Endothelial cell of umbilical vein (primary cell): ENCODE measurements at regions not wholly inside any gene's neighbourhood (a gene's known extent, or its start where the extent isn't known, plus 50 kb on each side); places are given as distances from the start of the nearest gene placed in this dataset.

ENCODE experiments used
- CTCF ChIP-seq, 2 donors: IDR thresholded peaks; 1 replicate in 1 of 2; 2 replicates in 1 of 2; pipeline ENCODE4 v1.5.1; 2011; ENCODE audit warnings: low read length in 2 of 2, mild to moderate bottlenecking in 2 of 2, moderate library complexity in 2 of 2, control low read depth in 1 of 2, inconsistent platforms in 1 of 2, low read depth in 1 of 2; ENCODE audit not compliant: insufficient read depth in 1 of 2; ENCODE audit errors: extremely low read depth in 1 of 2
- MAX ChIP-seq: IDR thresholded peaks from 2 replicates; pipeline ENCODE4 v1.6.1; 2011; ENCODE audit not compliant: insufficient read depth, insufficient read length

GRCh38 chr3:145326666-145327065, 834.3 kb downstream of the PLOD2 start:
- TF ChIP-seq CTCF (IDR thresholded peaks at IDR 0.05; ENCODE audit: extremely low read depth in 1 of 2, insufficient read depth in 1 of 2, low read depth in 1 of 2, low read length in 2 of 2) (no peak), MAX (no peak)
